ENCODE measurements at regions not wholly inside any gene's neighbourhood (a gene's known extent, or its start where the extent isn't known, plus 50 kb on each side); places are given as distances from the start of the nearest gene placed in this dataset.

DNA sequence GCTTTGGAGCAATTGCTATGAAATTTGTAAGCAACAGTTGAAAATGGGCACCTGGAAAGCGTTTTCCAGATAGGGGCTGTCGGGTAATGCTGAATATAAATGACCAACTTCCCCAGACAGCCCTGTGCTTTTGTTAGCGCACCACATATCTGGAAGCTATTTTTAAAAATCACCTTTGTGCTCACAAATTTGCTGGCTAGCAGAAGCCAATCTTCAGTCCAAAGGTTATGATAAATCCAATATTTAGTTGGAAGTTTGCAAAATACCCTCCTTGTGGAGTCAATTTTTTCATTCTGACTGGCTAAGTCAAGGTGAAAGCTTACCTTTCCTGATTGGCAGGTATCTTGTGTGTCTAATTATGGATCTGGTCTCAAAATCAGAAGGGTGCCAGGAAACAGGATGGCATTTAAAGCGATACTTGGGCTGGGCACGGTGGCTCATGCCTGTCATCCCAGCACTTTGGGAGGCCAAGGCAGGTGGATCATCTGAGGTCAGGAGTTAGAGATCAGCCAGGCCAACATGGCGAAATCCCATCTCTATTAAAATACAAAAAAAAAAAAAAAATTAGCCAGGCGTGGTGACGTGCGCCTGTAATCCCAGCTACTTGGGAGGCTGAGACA lies 124.1 kb upstream of the AJAP1 start:
- no peak overlapping the region for H3K9ac ChIP-seq (ENCODE audit: insufficient read length)
- no peak for TF ChIP-seq FOXP2 (optimal IDR thresholded peaks at IDR 0.05; ENCODE audit: control extremely low read depth, extremely low read length, insufficient read depth)
- no peak for TF ChIP-seq POLR2AphosphoS5 (IDR thresholded peaks at IDR 0.05; ENCODE audit: borderline replicate concordance, low read depth, low read length)
- TF ChIP-seq EZH2 (IDR thresholded peaks at IDR 0.05) = no peak
- no peaks in the 10 kb centered on the region for H3K36me3 ChIP-seq (ENCODE audit: insufficient read depth, low read length)
- H3K4me3 ChIP-seq = no peak overlapping the region
- H3K27ac ChIP-seq = no peak overlapping the region
- no peak for DNase-seq (ENCODE audit: low read depth, low spot score)
- H3K9me3 ChIP-seq (ENCODE audit: low read depth, low read length) = no peaks in the 10 kb centered on the region

GRCh38 chr1:4531842-4532241 lies 122.6 kb upstream of the AJAP1 start:
- Histone ChIP-seq H3K36me3 (ENCODE audit: insufficient read depth, low read length) (no peaks in the 10 kb centered on the region), H3K9ac (ENCODE audit: insufficient read length) (no peak overlapping the region), H3K9me3 (ENCODE audit: low read depth, low read length) (no peaks in the 10 kb centered on the region), H3K4me3 (no peak overlapping the region), H3K27ac (no peak overlapping the region)
- no peak for TF ChIP-seq POLR2AphosphoS5 (IDR thresholded peaks at IDR 0.05; ENCODE audit: borderline replicate concordance, low read depth, low read length)
- no peak for TF ChIP-seq FOXP2 (optimal IDR thresholded peaks at IDR 0.05; ENCODE audit: control extremely low read depth, extremely low read length, insufficient read depth)
- no peak for TF ChIP-seq EZH2 (IDR thresholded peaks at IDR 0.05)
- DNase-seq (ENCODE audit: low read depth, low spot score) = no peak

GRCh38 chr1:4532656-4533055 lies 121.8 kb upstream of the AJAP1 start:
- Histone ChIP-seq H3K4me3 (no peak overlapping the region), H3K9ac (ENCODE audit: insufficient read length) (no peak overlapping the region), H3K9me3 (ENCODE audit: low read depth, low read length) (no peaks in the 10 kb centered on the region), H3K36me3 (ENCODE audit: insufficient read depth, low read length) (no peaks in the 10 kb centered on the region), H3K27ac (no peak overlapping the region)
- no peak for DNase-seq (ENCODE audit: low read depth, low spot score)
- TF ChIP-seq EZH2 (IDR thresholded peaks at IDR 0.05) (no peak), POLR2AphosphoS5 (IDR thresholded peaks at IDR 0.05; ENCODE audit: borderline replicate concordance, low read depth, low read length) (no peak), FOXP2 (optimal IDR thresholded peaks at IDR 0.05; ENCODE audit: control extremely low read depth, extremely low read length, insufficient read depth) (no peak)

DNA sequence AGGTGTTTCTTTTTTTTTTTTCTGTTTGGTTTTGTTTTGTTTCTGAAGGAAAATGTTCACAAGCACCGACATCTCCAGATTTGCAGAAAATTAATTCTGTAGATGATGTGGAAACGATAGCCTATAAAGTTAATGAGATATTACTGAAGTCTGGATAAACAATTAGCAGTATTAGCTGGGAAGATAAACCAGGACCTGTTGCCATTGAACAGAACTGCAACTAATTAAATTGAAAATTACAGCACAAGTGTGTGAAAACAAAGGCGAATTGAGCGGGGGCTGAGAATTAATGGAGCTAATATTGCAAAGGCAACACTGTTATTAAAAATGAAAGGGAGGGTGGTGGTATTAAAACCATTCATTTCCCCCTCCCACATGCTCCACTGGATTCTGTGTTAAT lies 107.5 kb upstream of the AJAP1 start:
- Histone ChIP-seq H3K36me3 (ENCODE audit: insufficient read depth, low read length) (no peaks in the 10 kb centered on the region), H3K4me3 (no peak overlapping the region), H3K27ac (no peak overlapping the region), H3K9ac (ENCODE audit: insufficient read length) (no peak overlapping the region), H3K9me3 (ENCODE audit: low read depth, low read length) (no peaks in the 10 kb centered on the region)
- DNase-seq (ENCODE audit: low read depth, low spot score) = no peak
- TF ChIP-seq EZH2 (IDR thresholded peaks at IDR 0.05) (no peak), POLR2AphosphoS5 (IDR thresholded peaks at IDR 0.05; ENCODE audit: borderline replicate concordance, low read depth, low read length) (no peak), FOXP2 (optimal IDR thresholded peaks at IDR 0.05; ENCODE audit: control extremely low read depth, extremely low read length, insufficient read depth) (no peak)

GRCh38 chr1:4549930-4550329 lies 104.5 kb upstream of the AJAP1 start:
- no peak for DNase-seq (ENCODE audit: low read depth, low spot score)
- TF ChIP-seq EZH2 (IDR thresholded peaks at IDR 0.05) = no peak
- TF ChIP-seq FOXP2 (optimal IDR thresholded peaks at IDR 0.05; ENCODE audit: control extremely low read depth, extremely low read length, insufficient read depth) = no peak
- TF ChIP-seq POLR2AphosphoS5 (IDR thresholded peaks at IDR 0.05; ENCODE audit: borderline replicate concordance, low read depth, low read length) = no peak

DNA sequence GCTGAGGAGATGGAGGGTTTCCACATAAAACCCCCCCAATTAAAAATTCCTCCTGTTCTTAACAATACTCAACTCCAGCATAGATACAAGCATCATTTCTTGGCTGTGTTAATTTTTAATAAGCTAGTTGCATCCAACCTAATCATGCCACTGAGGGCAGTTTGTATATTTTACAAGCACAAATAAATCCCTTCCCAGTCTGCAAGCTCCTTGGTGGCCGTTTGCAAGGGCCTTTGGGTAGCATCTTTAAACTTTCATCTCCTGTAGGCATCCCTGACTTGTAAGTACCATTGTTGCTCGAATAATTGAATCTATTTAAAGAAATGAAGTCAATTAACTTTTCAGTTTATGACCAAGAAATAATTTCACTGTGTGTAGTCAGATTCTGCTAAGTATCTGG lies 103.5 kb upstream of the AJAP1 start:
- Histone ChIP-seq H3K4me3 (no peak overlapping the region), H3K36me3 (ENCODE audit: insufficient read depth, low read length) (no peaks in the 10 kb centered on the region), H3K27ac (no peak overlapping the region), H3K9ac (ENCODE audit: insufficient read length) (no peak overlapping the region), H3K9me3 (ENCODE audit: low read depth, low read length) (no peaks in the 10 kb centered on the region)
- DNase-seq (ENCODE audit: low read depth, low spot score) = no peak
- TF ChIP-seq POLR2AphosphoS5 (IDR thresholded peaks at IDR 0.05; ENCODE audit: borderline replicate concordance, low read depth, low read length) (no peak), EZH2 (IDR thresholded peaks at IDR 0.05) (no peak), FOXP2 (optimal IDR thresholded peaks at IDR 0.05; ENCODE audit: control extremely low read depth, extremely low read length, insufficient read depth) (no peak)

More at GRCh38 chr1:4549930-4550329, 104.5 kb upstream of the AJAP1 start:
- Histone ChIP-seq H3K9me3 (ENCODE audit: low read depth, low read length) (no peaks in the 10 kb centered on the region), H3K4me3 (no peak overlapping the region), H3K36me3 (ENCODE audit: insufficient read depth, low read length) (no peaks in the 10 kb centered on the region), H3K27ac (no peak overlapping the region), H3K9ac (ENCODE audit: insufficient read length) (no peak overlapping the region)

GRCh38 chr1:4551706-4552105 lies 102.7 kb upstream of the AJAP1 start:
- no peak for DNase-seq (ENCODE audit: low read depth, low spot score)
- Histone ChIP-seq H3K9ac (ENCODE audit: insufficient read length) (no peak overlapping the region), H3K27ac (no peak overlapping the region), H3K4me3 (no peak overlapping the region), H3K9me3 (ENCODE audit: low read depth, low read length) (no peaks in the 10 kb centered on the region), H3K36me3 (ENCODE audit: insufficient read depth, low read length) (no peaks in the 10 kb centered on the region)
- TF ChIP-seq EZH2 (IDR thresholded peaks at IDR 0.05) (no peak), FOXP2 (optimal IDR thresholded peaks at IDR 0.05; ENCODE audit: control extremely low read depth, extremely low read length, insufficient read depth) (no peak), POLR2AphosphoS5 (IDR thresholded peaks at IDR 0.05; ENCODE audit: borderline replicate concordance, low read depth, low read length) (no peak)

- H3K4me3 ChIP-seq = no peak overlapping the region
- no peak overlapping the region for H3K27ac ChIP-seq
- no peak overlapping the region for H3K9ac ChIP-seq (ENCODE audit: insufficient read length)
- no peak for DNase-seq (ENCODE audit: low read depth, low spot score)
- TF ChIP-seq EZH2 (IDR thresholded peaks at IDR 0.05) = no peak
- TF ChIP-seq FOXP2 (optimal IDR thresholded peaks at IDR 0.05; ENCODE audit: control extremely low read depth, extremely low read length, insufficient read depth) = no peak
- no peak for TF ChIP-seq POLR2AphosphoS5 (IDR thresholded peaks at IDR 0.05; ENCODE audit: borderline replicate concordance, low read depth, low read length)
- H3K36me3 ChIP-seq (ENCODE audit: insufficient read depth, low read length) = no peaks in the 10 kb centered on the region
- H3K9me3 ChIP-seq (ENCODE audit: low read depth, low read length) = no peaks in the 10 kb centered on the region
Observed at GRCh38 chr1:4553761-4554160, 100.6 kb upstream of the AJAP1 start.
